ENCODE measurements at regions not wholly inside any gene's neighbourhood (a gene's known extent, or its start where the extent isn't known, plus 50 kb on each side); places are given as distances from the start of the nearest gene placed in this dataset.
A peak's percentile ranks its signal among the peaks of the same experiment; 100 is the strongest.
"Not testable (repeated sequence)": the region's sequence is repeated elsewhere in the genome, so short reads cannot be mapped to it uniquely, and the experiment has no call there.

GRCh38 chr1:94362466-94363058, 55.6 kb upstream of the ABCD3 start:
- ChIA-PET CTCF (no interaction called here), POLR2A (no interaction called here)
- Mint-ChIP-seq H3K36me3 (ENCODE audit: low read depth) (peaks cover 9% of the 10 kb centered on the region), H3K4me3 (no peak overlapping the region), H3K9me3 (ENCODE audit: low read depth) (peaks cover 21% of the 10 kb centered on the region), H3K4me1 (peaks cover 11% of the 10 kb centered on the region), H3K27me3 (peaks cover 5% of the 10 kb centered on the region), H3K27ac (no peak overlapping the region)
- DNase-seq: no peak
- no peak for ATAC-seq
- intact Hi-C loops (cut with DNase I, micrococcal nuclease): no loop called here

DNA sequence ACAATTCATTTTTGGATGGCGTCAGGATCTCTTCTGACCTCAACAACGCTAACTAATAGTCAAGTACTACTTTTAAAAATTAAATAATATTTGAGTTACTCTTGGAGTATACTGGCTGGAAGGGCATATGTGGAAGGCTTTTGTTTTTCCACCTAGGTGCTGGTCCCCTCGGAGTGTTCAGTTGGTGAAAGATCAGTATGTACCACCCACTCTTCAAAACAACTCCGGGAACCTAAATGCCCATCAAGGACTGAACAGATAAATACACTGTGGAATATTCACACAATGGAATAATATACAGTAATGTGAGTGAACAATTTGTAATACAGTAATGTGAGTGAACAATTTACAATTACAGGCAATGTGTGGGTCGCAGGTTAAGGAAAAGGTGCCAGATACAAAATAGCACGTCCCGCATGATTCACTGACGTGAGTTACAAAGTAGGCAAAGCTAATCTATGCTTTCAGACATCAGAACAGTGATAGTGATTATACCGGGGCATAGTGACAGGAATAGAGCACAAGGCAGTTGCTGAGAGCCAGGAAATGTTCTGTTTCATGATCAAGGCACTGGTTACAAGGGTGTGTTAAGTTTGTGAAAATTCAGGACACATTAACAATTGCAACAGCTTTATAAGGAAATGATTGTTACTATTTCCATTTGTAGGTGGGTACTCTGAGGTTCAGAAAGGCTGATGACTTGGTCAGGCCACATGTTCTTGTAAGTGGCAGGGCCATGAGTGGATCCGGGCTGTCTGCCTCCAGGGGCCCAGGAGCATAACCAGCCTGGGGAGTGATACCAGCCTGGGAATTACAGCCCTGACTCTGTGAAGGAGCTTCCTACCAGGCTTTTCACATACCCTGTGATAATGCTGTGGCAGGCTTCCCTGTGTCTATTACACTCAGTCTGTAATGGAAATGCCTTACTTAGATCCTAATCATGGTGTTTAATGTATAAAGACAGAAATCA, 59.3 kb upstream of the ABCD3 start:
- POLR2A ChIA-PET: no interaction called here
- peaks cover 17% of the 10 kb centered on the region for H3K9me3 Mint-ChIP-seq (ENCODE audit: low read depth)
- H3K4me1 Mint-ChIP-seq: peaks cover 11% of the 10 kb centered on the region
- no peak overlapping the region for H3K4me3 Mint-ChIP-seq
- peaks cover 5% of the 10 kb centered on the region for H3K27me3 Mint-ChIP-seq
- intact Hi-C loops (cut with DNase I, micrococcal nuclease): no loop called here
- no peak overlapping the region for H3K27ac Mint-ChIP-seq
- ATAC-seq (no peak), DNase-seq (no peak)
- CTCF ChIA-PET: interaction anchor here (0.6 kb wide), 1 partner anchor 123 kb away, joined by 3 read pairs; no protein-coding TSS in a partner anchor
- H3K36me3 Mint-ChIP-seq (ENCODE audit: low read depth): peaks cover 9% of the 10 kb centered on the region

- Mint-ChIP-seq H3K9me3 (ENCODE audit: low read depth) (peaks cover 11% of the 10 kb centered on the region), H3K4me1 (peaks cover 11% of the 10 kb centered on the region), H3K36me3 (ENCODE audit: low read depth) (peaks cover 3% of the 10 kb centered on the region), H3K4me3 (no peak overlapping the region), H3K27ac (no peak overlapping the region), H3K27me3 (peaks cover 9% of the 10 kb centered on the region)
- DNase-seq (no peak), ATAC-seq (no peak)
- intact Hi-C loops (cut with DNase I, micrococcal nuclease): no loop called here
- POLR2A ChIA-PET: no interaction called here
- CTCF ChIA-PET: no interaction called here
Observed at GRCh38 chr1:94357661-94358060, 60.5 kb upstream of the ABCD3 start.

- intact Hi-C loops (cut with DNase I, micrococcal nuclease): no loop called here
- H3K4me1 Mint-ChIP-seq: peaks cover 21% of the 10 kb centered on the region
- no peaks in the 10 kb centered on the region for H3K36me3 Mint-ChIP-seq (ENCODE audit: low read depth)
- POLR2A ChIA-PET: no interaction called here
- H3K4me3 Mint-ChIP-seq: no peak overlapping the region
- peak overlapping the region; percentile 29 for H3K27ac Mint-ChIP-seq
- peaks cover 2% of the 10 kb centered on the region for H3K9me3 Mint-ChIP-seq (ENCODE audit: low read depth)
- peaks cover 9% of the 10 kb centered on the region for H3K27me3 Mint-ChIP-seq
- DNase-seq: no peak
- CTCF ChIA-PET: interaction anchor here (1.0 kb wide), 1 partner anchor 172 kb away, joined by 3 read pairs; no protein-coding TSS in a partner anchor
- no peak for ATAC-seq
Observed at GRCh38 chr1:94355485-94355980, 62.7 kb upstream of the ABCD3 start.

DNA sequence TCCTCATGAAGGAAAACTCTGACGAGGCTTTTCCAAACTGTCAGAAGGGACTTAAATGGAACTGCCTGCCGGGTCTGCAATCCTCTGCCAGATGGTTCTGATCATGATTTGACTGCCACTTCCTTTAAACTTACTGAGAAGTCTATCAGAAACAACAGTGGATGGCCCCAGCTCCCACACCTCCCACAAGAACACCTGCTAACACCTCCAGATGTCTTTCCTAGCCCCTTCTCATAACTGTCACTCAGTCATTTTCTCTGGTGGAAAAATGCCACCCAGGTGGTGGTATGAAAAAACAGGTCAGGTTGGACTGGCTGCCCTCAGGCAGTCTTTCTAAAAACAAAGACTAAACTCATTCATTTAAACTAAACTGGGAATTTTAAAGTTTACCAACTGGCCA, 66.7 kb upstream of the ABCD3 start:
- Mint-ChIP-seq H3K4me1 (peaks cover 14% of the 10 kb centered on the region), H3K27ac (peak overlapping the region; percentile 53), H3K27me3 (peaks cover 9% of the 10 kb centered on the region), H3K36me3 (ENCODE audit: low read depth) (no peaks in the 10 kb centered on the region), H3K9me3 (ENCODE audit: low read depth) (no peaks in the 10 kb centered on the region), H3K4me3 (no peak overlapping the region)
- POLR2A ChIA-PET: no interaction called here
- intact Hi-C loops (cut with DNase I, micrococcal nuclease): loop anchor here in 1 of 2 experiments (1.0 kb wide), 1 partner anchor 34 kb away; no protein-coding TSS in a partner anchor
- ATAC-seq (peak; percentile 26), DNase-seq (peak; percentile 17)
- CTCF ChIA-PET: no interaction called here

- Mint-ChIP-seq H3K4me3 (no peak overlapping the region), H3K27ac (no peak overlapping the region), H3K36me3 (ENCODE audit: low read depth) (no peaks in the 10 kb centered on the region), H3K4me1 (peaks cover 14% of the 10 kb centered on the region), H3K9me3 (ENCODE audit: low read depth) (no peaks in the 10 kb centered on the region), H3K27me3 (peaks cover 7% of the 10 kb centered on the region)
- POLR2A ChIA-PET: no interaction called here
- CTCF ChIA-PET: no interaction called here
- no peak for ATAC-seq
- intact Hi-C loops (cut with DNase I, micrococcal nuclease): no loop called here
- no peak for DNase-seq
Observed at GRCh38 chr1:94350350-94350924, 67.8 kb upstream of the ABCD3 start.

DNA sequence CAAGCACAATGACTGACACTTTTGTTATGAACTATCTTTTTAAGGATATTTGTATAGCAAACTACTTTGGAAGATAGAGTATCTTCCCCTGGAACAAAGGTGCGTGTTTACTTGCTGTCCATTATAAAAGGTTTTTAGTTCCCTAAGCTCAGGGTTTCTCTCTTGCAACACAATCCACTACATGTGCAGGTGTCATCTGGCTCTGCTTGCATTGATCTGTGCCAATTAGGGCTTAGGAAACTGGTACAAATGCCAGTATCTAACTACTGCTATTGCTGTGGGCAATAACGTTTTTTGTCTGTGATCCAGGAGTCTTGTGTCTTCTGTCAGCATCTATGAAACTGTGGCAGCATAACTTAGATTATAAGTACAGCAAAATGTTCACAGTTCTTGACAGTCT, 68.3 kb upstream of the ABCD3 start:
- DNase-seq (no peak), ATAC-seq (no peak)
- H3K4me1 Mint-ChIP-seq: peaks cover 14% of the 10 kb centered on the region
- no peaks in the 10 kb centered on the region for H3K9me3 Mint-ChIP-seq (ENCODE audit: low read depth)
- intact Hi-C loops (cut with DNase I, micrococcal nuclease): no loop called here
- no peaks in the 10 kb centered on the region for H3K36me3 Mint-ChIP-seq (ENCODE audit: low read depth)
- no peak overlapping the region for H3K27ac Mint-ChIP-seq
- peaks cover 5% of the 10 kb centered on the region for H3K27me3 Mint-ChIP-seq
- CTCF ChIA-PET: no interaction called here
- POLR2A ChIA-PET: interaction anchor here (0.8 kb wide), 1 partner anchor 136 kb away, joined by 3 read pairs; no protein-coding TSS in a partner anchor
- no peak overlapping the region for H3K4me3 Mint-ChIP-seq

- intact Hi-C loops (cut with DNase I, micrococcal nuclease); CTCF ChIA-PET: not testable (repeated sequence)
Observed at GRCh38 chr1:94348386-94348785, 69.8 kb upstream of the ABCD3 start.

DNA sequence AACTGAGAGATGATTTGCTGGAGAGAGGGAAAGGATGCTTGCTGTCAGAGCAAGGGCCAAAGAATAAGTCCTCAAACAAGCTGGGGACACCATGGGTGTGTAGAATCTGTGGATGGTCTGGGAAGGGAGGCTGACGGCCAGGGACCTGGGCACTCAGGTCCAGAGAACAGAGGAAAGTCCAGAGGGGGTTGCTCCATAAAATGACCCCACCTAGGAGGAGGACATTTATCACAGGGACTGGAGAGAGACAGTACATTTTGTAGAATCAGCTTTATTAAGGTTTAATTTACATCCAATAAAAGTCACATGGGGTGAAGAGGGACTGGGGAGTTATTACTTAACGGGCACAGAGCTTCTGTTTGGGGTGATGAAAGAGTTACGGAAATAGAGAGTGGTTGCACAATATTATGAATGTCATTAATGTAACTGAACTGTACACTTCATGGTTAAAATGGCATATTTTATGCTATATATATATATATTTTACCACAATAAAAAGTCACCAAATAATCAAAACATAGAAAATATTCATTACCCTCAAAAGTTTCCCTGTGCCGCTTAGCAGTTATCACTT, 73.0 kb upstream of the ABCD3 start:
- Mint-ChIP-seq H3K27ac (no peak overlapping the region), H3K36me3 (ENCODE audit: low read depth) (no peaks in the 10 kb centered on the region), H3K27me3 (no peaks in the 10 kb centered on the region), H3K4me3 (no peak overlapping the region), H3K4me1 (no peaks in the 10 kb centered on the region), H3K9me3 (ENCODE audit: low read depth) (no peaks in the 10 kb centered on the region)
- DNase-seq (no peak), ATAC-seq (no peak)
- CTCF ChIA-PET: no interaction called here
- intact Hi-C loops (cut with DNase I, micrococcal nuclease): no loop called here
- POLR2A ChIA-PET: interaction anchor here (0.7 kb wide), 1 partner anchor 111 kb away, joined by 3 read pairs; no protein-coding TSS in a partner anchor

More at GRCh38 chr1:94348386-94348785, 69.8 kb upstream of the ABCD3 start:
- DNase-seq; H3K27me3 Mint-ChIP-seq; H3K27ac Mint-ChIP-seq; H3K9me3 Mint-ChIP-seq (ENCODE audit: low read depth); POLR2A ChIA-PET; H3K36me3 Mint-ChIP-seq (ENCODE audit: low read depth); H3K4me3 Mint-ChIP-seq; ATAC-seq: not testable (repeated sequence)
- H3K4me1 Mint-ChIP-seq: peaks cover 14% of the 10 kb centered on the region

GRCh38 chr1:94342416-94342815, 75.8 kb upstream of the ABCD3 start:
- no peak for ATAC-seq
- peaks cover 2% of the 10 kb centered on the region for H3K4me1 Mint-ChIP-seq
- H3K27me3 Mint-ChIP-seq: no peaks in the 10 kb centered on the region
- no peak for DNase-seq
- ChIA-PET POLR2A (no interaction called here), CTCF (interaction anchor here (0.9 to 1.2 kb wide), 2 partner anchors 161 to 281 kb away, joined by 3 read pairs; no protein-coding TSS in a partner anchor)
- no peak overlapping the region for H3K4me3 Mint-ChIP-seq
- H3K27ac Mint-ChIP-seq: no peak overlapping the region
- H3K9me3 Mint-ChIP-seq (ENCODE audit: low read depth): no peaks in the 10 kb centered on the region
- no peaks in the 10 kb centered on the region for H3K36me3 Mint-ChIP-seq (ENCODE audit: low read depth)
- intact Hi-C loops (cut with DNase I, micrococcal nuclease): no loop called here

- H3K36me3 Mint-ChIP-seq (ENCODE audit: low read depth): no peaks in the 10 kb centered on the region
- H3K27me3 Mint-ChIP-seq: peaks cover 2% of the 10 kb centered on the region
- CTCF ChIA-PET: interaction anchor here (0.5 to 1.2 kb wide), 2 partner anchors 143 to 299 kb away, joined by 4 read pairs; no protein-coding TSS in a partner anchor
- intact Hi-C loops (cut with DNase I, micrococcal nuclease): loop anchor here in 1 of 2 experiments (5.0 to 10.0 kb wide), 3 partner anchors 95 to 312 kb away; no protein-coding TSS in a partner anchor
- H3K9me3 Mint-ChIP-seq (ENCODE audit: low read depth): no peaks in the 10 kb centered on the region
- H3K27ac Mint-ChIP-seq: no peak overlapping the region
- no peak for DNase-seq
- POLR2A ChIA-PET: no interaction called here
- H3K4me3 Mint-ChIP-seq: no peak overlapping the region
- peaks cover 13% of the 10 kb centered on the region for H3K4me1 Mint-ChIP-seq
- ATAC-seq: no peak
Observed at GRCh38 chr1:94339206-94339927, 78.8 kb upstream of the ABCD3 start.
